ENCODE measurements at regions not wholly inside any gene's neighbourhood (a gene's known extent, or its start where the extent isn't known, plus 50 kb on each side); places are given as distances from the start of the nearest gene placed in this dataset.

GRCh38 chr5:93884254-93884653 is 142.9 kb upstream of the POU5F2 start:
- no peak for DNase-seq (ENCODE audit: low read depth)

GRCh38 chr5:93883459-93883858 is 142.1 kb upstream of the POU5F2 start:
- no peak for DNase-seq (ENCODE audit: low read depth)

GRCh38 chr5:93875693-93876092 is 134.3 kb upstream of the POU5F2 start:
- no peak for DNase-seq (ENCODE audit: low read depth)

- DNase-seq (ENCODE audit: low read depth) = no peak
These were observed 133.1 kb upstream of the POU5F2 start for GRCh38 chr5:93874491-93874890.

- DNase-seq (ENCODE audit: low read depth) = peak; percentile 16
These were observed 132.7 kb upstream of the POU5F2 start for GRCh38 chr5:93874080-93874479.

GRCh38 chr5:93873211-93873736 is 131.9 kb upstream of the POU5F2 start:
- DNase-seq (ENCODE audit: low read depth) = no peak

- DNase-seq (ENCODE audit: low read depth) = no peak
These were observed 129.2 kb upstream of the POU5F2 start for GRCh38 chr5:93870649-93871048.

GRCh38 chr5:93868851-93869250 is 127.5 kb upstream of the POU5F2 start:
- DNase-seq (ENCODE audit: low read depth) = no peak

GRCh38 chr5:93850311-93850710 is 108.9 kb upstream of the POU5F2 start:
- no peak for DNase-seq (ENCODE audit: low read depth)

GRCh38 chr5:93845376-93845775 is 104.0 kb upstream of the POU5F2 start:
- peak; percentile 6 for DNase-seq (ENCODE audit: low read depth)

- DNase-seq (ENCODE audit: low read depth) = peak; percentile 89
These were observed 90.0 kb upstream of the POU5F2 start for GRCh38 chr5:93831449-93831848.

GRCh38 chr5:93830893-93831292 is 89.5 kb upstream of the POU5F2 start:
- no peak for DNase-seq (ENCODE audit: low read depth)

- no peak for DNase-seq (ENCODE audit: low read depth)
These were observed 87.9 kb upstream of the POU5F2 start for GRCh38 chr5:93829346-93829745.

GRCh38 chr5:93821891-93822415 is 80.6 kb upstream of the POU5F2 start:
- no peak for DNase-seq (ENCODE audit: low read depth)

- no peak for DNase-seq (ENCODE audit: low read depth)
These were observed 78.3 kb upstream of the POU5F2 start for GRCh38 chr5:93819668-93820067.

GRCh38 chr5:93810780-93811179 is 69.4 kb upstream of the POU5F2 start:
- DNase-seq (ENCODE audit: low read depth) = no peak

- no peak for DNase-seq (ENCODE audit: low read depth)
These were observed 68.0 kb upstream of the POU5F2 start for GRCh38 chr5:93809430-93809829.

- DNase-seq (ENCODE audit: low read depth) = no peak
These were observed 66.4 kb upstream of the POU5F2 start for GRCh38 chr5:93807846-93808245.

- DNase-seq (ENCODE audit: low read depth) = no peak
These were observed 64.4 kb upstream of the POU5F2 start for GRCh38 chr5:93805616-93806379.

- DNase-seq (ENCODE audit: low read depth) = peak; percentile 45
These were observed 59.8 kb upstream of the POU5F2 start for GRCh38 chr5:93800988-93801811.

- DNase-seq (ENCODE audit: low read depth) = no peak
These were observed 53.6 kb upstream of the POU5F2 start for GRCh38 chr5:93794954-93795353.

- DNase-seq (ENCODE audit: low read depth) = no peak
These were observed 51.9 kb upstream of the POU5F2 start for GRCh38 chr5:93793159-93793781.

Measured in stromal cell of bone marrow (primary cell).